Neutrophil (primary cell): ENCODE measurements at regions not wholly inside any gene's neighbourhood (a gene's known extent, or its start where the extent isn't known, plus 50 kb on each side); places are given as distances from the start of the nearest gene placed in this dataset.

Experiments
- H3K27ac ChIP-seq: fragments of 200-600 bp; sonication (generic); 2 replicates; pipeline ENCODE4 v1.5.1; 2016; ENCODE audit warnings: mild to moderate bottlenecking, moderate library complexity
- H3K27me3 ChIP-seq: fragments of 200-600 bp; sonication (generic); 2 replicates; pipeline ENCODE4 v1.6.0; 2016; ENCODE audit warnings: mild to moderate bottlenecking
- H3K36me3 ChIP-seq: fragments of 200-600 bp; sonication (generic); 2 replicates; pipeline ENCODE4 v1.5.1; 2017
- H3K4me1 ChIP-seq, 2 experiments: fragments of 200-600 bp in 1 of 2; sonication (generic) in 1 of 2; 1 replicate in 1 of 2; 2 replicates in 1 of 2; pipeline versions ENCODE4 v1.5.1 to v1.6.1; 2013 to 2016; ENCODE audit warnings: low read depth in 1 of 2, low read length in 1 of 2, mild to moderate bottlenecking in 1 of 2, moderate library complexity in 1 of 2; ENCODE audit not compliant: control insufficient read depth in 1 of 2, insufficient read depth in 1 of 2
- H3K4me3 ChIP-seq, 2 experiments: fragments of 200-600 bp in 1 of 2; sonication (generic) in 1 of 2; 1 replicate in 1 of 2; 2 replicates in 1 of 2; pipeline ENCODE4 v1.5.1; 2013 to 2016; ENCODE audit warnings: low read depth in 1 of 2, low read length in 1 of 2, mild to moderate bottlenecking in 1 of 2, moderate library complexity in 1 of 2
- H3K9me3 ChIP-seq: fragments of 200-600 bp; sonication (generic); 2 replicates; pipeline ENCODE4 v1.5.1; 2016
- TF ChIP-seq, protein P1 (sequence below): fragments of 200-600 bp; sonication (generic); IDR thresholded peaks from 2 replicates; pipeline ENCODE4 v1.5.1; 2016; ENCODE audit warnings: antibody characterized with exemption

DNA sequence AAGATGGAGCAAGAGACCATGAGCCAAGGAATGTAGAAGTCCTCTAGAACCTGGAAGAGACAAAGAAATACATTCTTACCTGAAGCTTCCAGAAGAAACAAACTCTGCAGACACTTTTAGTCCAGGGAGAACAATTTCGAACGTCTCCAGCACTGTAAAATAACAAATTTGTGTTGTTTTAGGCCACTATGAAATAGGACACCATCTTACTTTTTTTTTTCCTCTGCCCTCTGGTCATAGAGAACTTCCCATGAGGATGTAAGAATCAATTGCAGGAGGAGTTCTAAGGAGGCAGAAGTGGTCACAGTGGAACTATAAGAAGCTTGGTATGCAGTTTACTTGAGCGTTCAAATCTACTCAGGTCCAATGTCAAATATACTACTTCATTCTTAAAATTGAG lies 1295.9 kb downstream of the ZPLD1 start:
- H3K4me3 ChIP-seq = no peak overlapping the region
- no peaks in the 10 kb centered on the region for H3K36me3 ChIP-seq
- H3K9me3 ChIP-seq = no peaks in the 10 kb centered on the region
- H3K4me1 ChIP-seq = no peaks in the 10 kb centered on the region
- TF ChIP-seq, protein P1, sequence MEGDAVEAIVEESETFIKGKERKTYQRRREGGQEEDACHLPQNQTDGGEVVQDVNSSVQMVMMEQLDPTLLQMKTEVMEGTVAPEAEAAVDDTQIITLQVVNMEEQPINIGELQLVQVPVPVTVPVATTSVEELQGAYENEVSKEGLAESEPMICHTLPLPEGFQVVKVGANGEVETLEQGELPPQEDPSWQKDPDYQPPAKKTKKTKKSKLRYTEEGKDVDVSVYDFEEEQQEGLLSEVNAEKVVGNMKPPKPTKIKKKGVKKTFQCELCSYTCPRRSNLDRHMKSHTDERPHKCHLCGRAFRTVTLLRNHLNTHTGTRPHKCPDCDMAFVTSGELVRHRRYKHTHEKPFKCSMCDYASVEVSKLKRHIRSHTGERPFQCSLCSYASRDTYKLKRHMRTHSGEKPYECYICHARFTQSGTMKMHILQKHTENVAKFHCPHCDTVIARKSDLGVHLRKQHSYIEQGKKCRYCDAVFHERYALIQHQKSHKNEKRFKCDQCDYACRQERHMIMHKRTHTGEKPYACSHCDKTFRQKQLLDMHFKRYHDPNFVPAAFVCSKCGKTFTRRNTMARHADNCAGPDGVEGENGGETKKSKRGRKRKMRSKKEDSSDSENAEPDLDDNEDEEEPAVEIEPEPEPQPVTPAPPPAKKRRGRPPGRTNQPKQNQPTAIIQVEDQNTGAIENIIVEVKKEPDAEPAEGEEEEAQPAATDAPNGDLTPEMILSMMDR = no peak
- no peaks in the 10 kb centered on the region for H3K27me3 ChIP-seq
- no peak overlapping the region for H3K27ac ChIP-seq

DNA sequence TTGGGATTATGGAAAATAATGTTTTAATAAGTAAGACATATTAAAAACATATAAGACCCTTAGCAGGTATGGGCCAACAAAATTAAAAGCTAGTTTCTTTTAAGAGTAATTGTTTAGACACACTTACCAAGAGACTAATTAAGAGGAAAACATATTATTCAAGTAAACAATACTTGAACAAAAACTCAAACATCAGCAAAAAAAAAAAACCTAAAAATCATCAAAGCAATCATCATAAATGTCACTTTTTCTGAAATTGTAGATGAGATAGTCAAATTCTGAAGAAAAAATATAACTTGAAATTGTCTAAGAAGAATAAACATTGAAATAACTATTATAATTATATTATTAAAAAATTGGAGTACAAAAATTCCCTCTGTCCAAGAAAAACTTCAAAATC lies 1318.2 kb downstream of the ZPLD1 start:
- Histone ChIP-seq H3K27ac (no peak overlapping the region), H3K27me3 (no peaks in the 10 kb centered on the region), H3K9me3 (no peaks in the 10 kb centered on the region), H3K36me3 (no peaks in the 10 kb centered on the region), H3K4me1 (no peaks in the 10 kb centered on the region), H3K4me3 (no peak overlapping the region)
- TF ChIP-seq, protein P1 = no peak

DNA sequence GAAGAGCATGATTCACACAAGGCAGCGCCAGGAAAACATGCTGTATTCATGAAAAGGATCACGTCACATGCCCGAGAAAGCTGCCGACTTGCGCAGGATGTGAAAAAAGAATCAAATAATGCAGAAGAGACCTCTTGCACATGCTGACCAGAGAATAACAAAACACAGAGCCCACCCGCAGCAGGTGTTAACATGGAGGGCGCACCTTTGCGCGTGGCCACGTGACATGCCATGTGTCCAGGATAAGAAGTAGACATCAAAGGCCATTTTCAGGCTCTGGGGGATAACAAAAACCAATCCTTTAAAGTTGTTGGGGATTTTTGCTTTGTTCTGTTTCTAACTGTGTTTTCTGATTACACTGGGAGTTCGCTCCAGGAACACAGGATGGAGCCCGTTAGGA lies 1332.8 kb downstream of the ZPLD1 start:
- Histone ChIP-seq H3K4me1 (no peaks in the 10 kb centered on the region), H3K27me3 (no peaks in the 10 kb centered on the region), H3K4me3 (no peak overlapping the region), H3K27ac (no peak overlapping the region), H3K36me3 (no peaks in the 10 kb centered on the region), H3K9me3 (no peaks in the 10 kb centered on the region)
- TF ChIP-seq, protein P1 = no peak

DNA sequence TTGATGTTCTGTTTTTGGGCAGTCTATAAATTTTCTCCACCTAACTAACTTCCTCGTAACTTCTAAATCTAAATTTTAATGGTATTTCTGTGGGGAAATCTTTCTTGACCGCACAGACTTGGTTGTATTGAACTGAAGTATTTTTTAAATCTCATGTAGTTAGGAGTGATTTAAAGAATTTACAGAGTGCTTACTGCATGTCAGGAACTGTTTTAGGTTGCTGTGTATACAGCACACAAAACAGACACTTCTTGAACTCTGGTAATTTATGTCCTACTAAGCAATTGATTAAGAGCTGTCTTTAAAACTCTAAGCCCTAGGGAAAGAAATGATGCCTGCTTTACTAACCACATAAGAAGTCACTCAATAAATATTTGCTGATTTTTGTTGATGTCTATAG lies 1350.2 kb downstream of the ZPLD1 start:
- Histone ChIP-seq H3K9me3 (no peaks in the 10 kb centered on the region), H3K4me1 (no peaks in the 10 kb centered on the region), H3K27ac (no peak overlapping the region), H3K36me3 (no peaks in the 10 kb centered on the region), H3K27me3 (no peaks in the 10 kb centered on the region), H3K4me3 (no peak overlapping the region)
- TF ChIP-seq, protein P1 = no peak

DNA sequence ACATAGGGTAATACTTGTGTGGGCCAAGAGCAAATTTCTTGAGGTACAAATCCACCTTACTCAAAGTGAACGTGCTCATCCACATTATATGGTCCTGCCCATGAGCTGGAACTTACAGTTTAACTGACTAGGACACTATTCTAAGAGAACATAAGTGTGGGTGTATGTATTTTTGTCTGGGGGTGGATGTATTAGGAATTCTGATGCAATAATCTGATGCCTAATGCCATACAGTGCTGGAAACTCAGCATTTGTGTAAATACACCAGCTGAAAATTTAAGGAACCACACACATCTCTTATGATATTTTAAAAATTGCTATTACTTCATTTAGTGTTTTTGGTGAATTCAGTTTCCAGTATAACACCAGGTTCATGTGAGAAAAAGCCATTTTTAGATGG lies 1350.7 kb downstream of the ZPLD1 start:
- no peak overlapping the region for H3K27ac ChIP-seq

More for the DNA sequence above, 1350.7 kb downstream of the ZPLD1 start:
- TF ChIP-seq, protein P1 = no peak
- H3K27me3 ChIP-seq = no peaks in the 10 kb centered on the region
- H3K4me1 ChIP-seq = no peaks in the 10 kb centered on the region
- H3K36me3 ChIP-seq = no peaks in the 10 kb centered on the region
- no peaks in the 10 kb centered on the region for H3K9me3 ChIP-seq
- H3K4me3 ChIP-seq = no peak overlapping the region
